Fibroblast of villous mesenchyme (primary cell): ENCODE measurements at regions not wholly inside any gene's neighbourhood (a gene's known extent, or its start where the extent isn't known, plus 50 kb on each side); places are given as distances from the start of the nearest gene placed in this dataset.

Source experiments
- DNase-seq: peaks from one replicate; pipeline ENCODE4 v3.0.0-alpha.2; 2010; ENCODE audit warnings: low read depth
- H3K4me3 ChIP-seq: 2 replicates; pipeline ENCODE4 v1.5.1; 2011; ENCODE audit warnings: low read depth, mild to moderate bottlenecking, low read length
- TF ChIP-seq, protein P1 (sequence below): IDR thresholded peaks from 2 replicates; pipeline ENCODE4 v1.5.1; 2012; ENCODE audit warnings: low read depth, mild to moderate bottlenecking, low read length; ENCODE audit not compliant: insufficient read depth

DNA sequence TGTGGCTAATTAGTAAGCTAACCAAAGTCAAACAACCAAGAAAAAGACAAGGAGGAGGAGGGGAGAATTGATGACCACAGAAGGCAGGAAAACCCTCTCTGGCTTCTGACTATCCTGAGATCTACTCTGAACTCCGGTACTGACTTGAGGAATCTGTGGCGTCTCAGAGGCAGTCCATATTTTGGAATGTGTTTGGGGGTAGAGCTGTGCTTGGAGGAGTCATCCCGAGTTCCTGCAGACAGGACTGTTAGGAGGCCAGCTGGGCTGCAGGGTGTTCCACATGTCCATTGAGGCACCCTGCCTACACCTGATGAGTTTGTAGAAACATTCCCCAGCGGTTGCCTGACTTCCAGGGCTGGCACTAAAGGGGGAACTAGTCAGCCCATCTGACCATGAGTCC is 91.6 kb downstream of the PLCE1 start:
- no peak overlapping the region for H3K4me3 ChIP-seq
- no peak for DNase-seq
- TF ChIP-seq, protein P1, sequence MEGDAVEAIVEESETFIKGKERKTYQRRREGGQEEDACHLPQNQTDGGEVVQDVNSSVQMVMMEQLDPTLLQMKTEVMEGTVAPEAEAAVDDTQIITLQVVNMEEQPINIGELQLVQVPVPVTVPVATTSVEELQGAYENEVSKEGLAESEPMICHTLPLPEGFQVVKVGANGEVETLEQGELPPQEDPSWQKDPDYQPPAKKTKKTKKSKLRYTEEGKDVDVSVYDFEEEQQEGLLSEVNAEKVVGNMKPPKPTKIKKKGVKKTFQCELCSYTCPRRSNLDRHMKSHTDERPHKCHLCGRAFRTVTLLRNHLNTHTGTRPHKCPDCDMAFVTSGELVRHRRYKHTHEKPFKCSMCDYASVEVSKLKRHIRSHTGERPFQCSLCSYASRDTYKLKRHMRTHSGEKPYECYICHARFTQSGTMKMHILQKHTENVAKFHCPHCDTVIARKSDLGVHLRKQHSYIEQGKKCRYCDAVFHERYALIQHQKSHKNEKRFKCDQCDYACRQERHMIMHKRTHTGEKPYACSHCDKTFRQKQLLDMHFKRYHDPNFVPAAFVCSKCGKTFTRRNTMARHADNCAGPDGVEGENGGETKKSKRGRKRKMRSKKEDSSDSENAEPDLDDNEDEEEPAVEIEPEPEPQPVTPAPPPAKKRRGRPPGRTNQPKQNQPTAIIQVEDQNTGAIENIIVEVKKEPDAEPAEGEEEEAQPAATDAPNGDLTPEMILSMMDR, result no peak

DNA sequence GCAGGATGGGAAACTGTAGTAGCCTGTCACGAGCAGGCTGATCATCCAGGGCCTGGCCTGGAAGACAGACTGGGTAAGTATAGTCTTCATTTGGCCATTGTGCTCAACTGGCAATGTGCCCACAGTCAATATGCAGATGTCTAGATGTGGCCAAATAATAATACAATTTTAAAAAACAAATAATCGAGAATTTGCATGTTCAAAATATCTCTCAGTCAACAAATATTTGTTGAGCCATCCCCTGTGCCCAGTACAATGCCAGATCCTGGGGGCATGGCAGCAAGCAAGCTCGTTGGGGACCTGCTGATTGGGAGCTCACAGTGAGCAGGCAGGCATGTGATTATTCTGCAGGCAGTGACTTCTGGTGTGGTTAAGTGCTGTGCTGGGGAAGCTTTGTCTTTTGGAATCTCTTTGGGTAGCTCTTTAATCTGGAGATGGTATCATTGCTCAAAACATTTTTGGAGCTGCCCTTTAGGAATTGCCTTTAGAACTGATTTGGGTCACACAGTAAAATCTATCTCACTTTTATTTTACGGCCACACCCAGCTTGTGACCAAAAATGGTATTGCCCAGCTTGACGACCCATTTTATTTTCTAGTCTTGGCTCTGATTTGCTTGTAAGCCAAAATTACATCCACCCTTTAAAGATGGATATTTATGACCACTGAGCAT is 92.2 kb downstream of the PLCE1 start:
- TF ChIP-seq, protein P1, result no peak
- DNase-seq, result no peak
- H3K4me3 ChIP-seq, result no peak overlapping the region

DNA sequence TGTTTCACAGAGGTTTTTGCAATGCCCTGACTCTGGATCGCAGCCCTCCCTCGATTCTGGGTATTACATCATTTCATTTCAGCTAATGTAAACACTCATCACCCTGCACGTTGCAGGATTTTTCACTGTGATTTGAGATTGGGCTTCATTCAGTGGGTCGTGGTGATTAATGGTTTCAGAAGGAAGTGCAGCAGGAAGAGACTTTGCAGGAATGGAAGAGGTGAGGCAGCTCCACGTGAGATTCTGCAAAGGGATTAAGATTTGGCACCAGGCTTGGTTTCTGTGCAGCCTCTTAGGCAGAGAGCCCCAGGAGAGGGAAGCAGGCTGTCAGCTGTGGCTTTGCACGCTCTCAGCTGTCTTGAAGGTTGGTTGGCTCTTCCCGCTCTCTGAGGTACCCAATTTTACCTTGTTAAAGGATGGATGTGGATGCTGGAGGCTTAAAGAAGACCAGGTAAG is 95.2 kb downstream of the PLCE1 start:
- TF ChIP-seq, protein P1, result no peak
- peak; percentile 39 for DNase-seq
- H3K4me3 ChIP-seq, result no peak overlapping the region

DNA sequence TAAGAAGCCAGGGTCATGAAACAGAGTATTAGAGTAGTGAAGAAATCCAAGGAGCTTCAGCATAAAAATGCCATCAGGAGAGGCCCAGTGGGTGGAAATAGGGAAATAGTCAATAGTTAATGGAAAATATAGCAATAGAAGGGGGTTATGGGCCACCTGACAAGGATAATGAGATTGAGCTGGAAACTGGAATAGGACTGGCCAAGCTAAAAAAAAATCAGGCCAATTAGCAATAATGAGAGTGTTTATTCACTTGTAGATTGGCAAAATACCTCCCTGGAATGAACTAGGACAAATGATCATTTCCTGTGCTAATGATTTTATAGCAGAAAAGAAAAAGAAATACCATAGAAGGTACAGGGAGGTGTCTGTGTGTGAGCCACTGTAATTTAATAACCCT is 97.9 kb downstream of the PLCE1 start:
- TF ChIP-seq, protein P1, result no peak
- DNase-seq, result no peak
- no peak overlapping the region for H3K4me3 ChIP-seq

DNA sequence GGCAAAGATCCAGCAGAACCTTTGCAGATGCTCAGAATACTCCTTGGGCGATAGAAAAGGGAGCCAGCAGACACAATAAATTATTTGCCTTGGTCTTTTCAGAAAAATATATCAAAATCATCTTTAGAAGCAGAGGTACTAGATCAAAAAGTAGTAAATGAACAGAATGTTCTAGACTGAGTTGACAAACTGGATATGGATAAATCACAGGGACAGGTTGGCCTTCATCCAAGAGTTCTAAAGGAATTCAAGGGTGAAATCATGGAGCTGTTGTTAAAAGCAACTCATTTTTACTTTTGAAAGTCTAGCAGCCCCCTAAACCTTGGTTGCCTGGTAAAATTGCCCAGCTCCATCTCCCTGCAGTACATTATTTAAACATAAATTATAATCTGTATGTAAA is 99.1 kb downstream of the PLCE1 start:
- DNase-seq, result peak; percentile 37
- no peak overlapping the region for H3K4me3 ChIP-seq
- TF ChIP-seq, protein P1, result no peak

DNA sequence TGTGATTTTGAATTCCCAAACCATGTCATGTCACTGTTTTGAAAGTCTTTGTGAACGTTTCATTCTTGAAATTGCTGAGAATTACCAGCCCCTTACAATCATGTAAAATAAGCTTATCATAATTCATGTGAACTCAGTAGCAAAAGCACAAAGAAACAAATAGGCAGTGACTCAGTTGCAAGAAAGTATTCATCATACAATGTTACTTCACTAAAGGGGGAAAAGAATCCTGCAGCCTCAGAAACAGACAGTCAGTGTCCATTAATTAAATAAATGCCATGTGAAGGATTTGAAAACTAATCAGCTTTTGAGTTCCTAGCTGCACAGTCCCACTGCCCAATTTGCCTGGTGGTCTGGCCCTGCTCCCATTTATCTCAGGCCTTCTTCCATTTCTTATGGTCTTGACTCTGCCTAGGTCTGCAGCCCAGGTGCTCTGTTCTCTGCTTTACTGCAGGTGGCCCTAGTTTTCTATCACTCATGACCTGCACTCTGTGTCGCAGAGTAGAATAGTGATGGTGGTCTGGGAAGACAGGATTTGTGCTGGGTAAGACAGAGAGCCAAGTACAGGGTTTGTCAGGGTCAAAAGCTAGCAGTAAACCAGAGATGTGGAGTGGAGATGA is 99.7 kb downstream of the PLCE1 start:
- DNase-seq, result no peak
- H3K4me3 ChIP-seq, result no peak overlapping the region
- TF ChIP-seq, protein P1, result no peak

DNA sequence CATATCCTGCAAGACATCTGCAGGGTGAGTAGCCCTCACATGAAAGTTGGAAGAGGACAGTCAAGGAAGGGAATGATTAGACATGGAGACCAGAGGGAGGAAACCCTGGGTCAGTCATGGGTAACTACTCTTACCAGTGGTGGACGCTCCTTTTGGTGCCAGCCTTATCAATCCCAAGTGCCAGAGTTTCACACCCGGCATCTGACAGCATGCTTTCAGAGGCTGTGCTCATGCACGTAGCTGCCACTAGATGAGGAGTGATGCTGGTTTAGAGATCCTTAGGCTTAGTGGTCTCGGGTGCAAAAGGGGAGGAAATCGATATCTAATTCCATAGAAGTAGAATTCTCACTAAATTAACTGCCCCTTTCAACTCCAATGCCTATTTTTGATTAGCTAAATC is 100.8 kb downstream of the PLCE1 start:
- TF ChIP-seq, protein P1, result no peak
- no peak overlapping the region for H3K4me3 ChIP-seq
- no peak for DNase-seq
